SK-N-SH (cell line): ENCODE measurements at regions not wholly inside any gene's neighbourhood (a gene's known extent, or its start where the extent isn't known, plus 50 kb on each side); places are given as distances from the start of the nearest gene placed in this dataset.

Experiments
- CTCF ChIA-PET: fragments of 300-600, 350-600 bp; formaldehyde crosslinking; extraction: SDS; loops from one replicate; lab custom pipeline; 2021; lab: Yijun Ruan, JAX
- POLR2A ChIA-PET: fragments of 350-600 bp; sonication (Branson Sonifier 250); formaldehyde crosslinking; extraction: SDS; loops from one replicate; lab custom pipeline; 2020; ENCODE audit warnings: antibody characterized with exemption, inconsistent platforms; lab: Yijun Ruan, JAX
- DNase-seq: peaks from one replicate; pipeline ENCODE4 v3.0.0; 2012
- H2AFZ ChIP-seq: fragments of 200-600 bp; sonication (generic); 2 replicates; pipeline ENCODE4 v1.8.1; 2016; ENCODE audit warnings: antibody characterized with exemption, mild to moderate bottlenecking, low read depth
- H3F3A ChIP-seq: fragments of 200-600 bp; sonication (generic); replicated peaks from 2 replicates; pipeline ENCODE3; 2016; ENCODE audit warnings: antibody characterized with exemption, mild to moderate bottlenecking; ENCODE audit not compliant: insufficient read depth
- H3K27ac ChIP-seq, 2 experiments: fragments of 200-500 bp in 1 of 2; fragments of 200-600 bp in 1 of 2; sonication (Bioruptor generic) in 1 of 2; sonication (generic), shearing (Covaris generic) in 1 of 2; 2 replicates each; pipeline versions ENCODE4 v1.5.1 to v1.6.1; 2014 to 2016; ENCODE audit warnings: low read depth in 2 of 2, inconsistent platforms in 1 of 2, low read length in 1 of 2, mild to moderate bottlenecking in 1 of 2, mixed read lengths in 1 of 2
- H3K27me3 ChIP-seq: fragments of 200-600 bp; sonication (generic), shearing (Covaris generic); 2 replicates; pipeline ENCODE4 v1.6.1; 2016; ENCODE audit warnings: mixed run types; ENCODE audit not compliant: insufficient read depth
- H3K36me3 ChIP-seq, 2 experiments: fragments of 200-500 bp in 1 of 2; fragments of 200-600 bp in 1 of 2; sonication (Bioruptor generic) in 1 of 2; sonication (generic) in 1 of 2; replicated peaks in 1 of 2; 2 replicates each; pipeline versions ENCODE3 to v1.5.1; 2014 to 2016; ENCODE audit warnings: low read length in 1 of 2, mild to moderate bottlenecking in 1 of 2; ENCODE audit not compliant: insufficient read depth in 2 of 2, control insufficient read depth in 1 of 2
- H3K4me1 ChIP-seq, 2 experiments: fragments of 200-500 bp in 1 of 2; fragments of 200-600 bp in 1 of 2; sonication (Bioruptor generic) in 1 of 2; sonication (generic), shearing (Covaris generic) in 1 of 2; 2 replicates each; pipeline versions ENCODE4 v1.5.1 to v1.6.1; 2014 to 2016; ENCODE audit warnings: low read depth in 1 of 2, low read length in 1 of 2, mixed run types in 1 of 2; ENCODE audit not compliant: insufficient read depth in 2 of 2, control insufficient read depth in 1 of 2
- H3K4me2 ChIP-seq: fragments of 200-600 bp; sonication (generic), shearing (Covaris generic); 2 replicates; pipeline ENCODE4 v1.6.1; 2017; ENCODE audit warnings: mixed run types
- H3K4me3 ChIP-seq, 2 experiments: fragments of 200-500 bp in 1 of 2; fragments of 200-600 bp in 1 of 2; sonication (Bioruptor generic) in 1 of 2; sonication (generic), shearing (Covaris generic) in 1 of 2; 2 replicates each; pipeline versions ENCODE4 v1.5.1 to v1.8.1; 2014 to 2016; ENCODE audit warnings: low read depth in 2 of 2, inconsistent platforms in 1 of 2, low read length in 1 of 2, mild to moderate bottlenecking in 1 of 2, mixed read lengths in 1 of 2, moderate library complexity in 1 of 2
- H3K79me2 ChIP-seq: fragments of 200-600 bp; sonication (generic); 2 replicates; pipeline ENCODE4 v1.8.1; 2017; ENCODE audit warnings: mild to moderate bottlenecking; ENCODE audit not compliant: insufficient read depth
- H3K9ac ChIP-seq: fragments of 200-600 bp; sonication (generic); 2 replicates; pipeline ENCODE4 v1.6.1; 2017; ENCODE audit warnings: mixed run types
- H3K9me2 ChIP-seq: fragments of 200-600 bp; sonication (generic); 2 replicates; pipeline ENCODE4 v1.6.1; 2017; ENCODE audit warnings: mixed run types
- H3K9me3 ChIP-seq: fragments of 200-600 bp; sonication (generic); 2 replicates; pipeline ENCODE4 v1.6.1; 2017; ENCODE audit warnings: mixed run types, mild to moderate bottlenecking, moderate library complexity
- H4K20me1 ChIP-seq: fragments of 200-600 bp; sonication (generic); 2 replicates; pipeline ENCODE4 v1.6.1; 2017; ENCODE audit warnings: mild to moderate bottlenecking, mixed run types; ENCODE audit not compliant: insufficient read depth
- CHD2 ChIP-seq: fragments of 150-350 bp; IDR thresholded peaks from 2 replicates; pipeline ENCODE4 v1.6.1; 2018; ENCODE audit warnings: low read length; ENCODE audit not compliant: partially characterized antibody
- EP300 ChIP-seq, 2 experiments: IDR thresholded peaks; 2 replicates each; pipeline versions ENCODE4 v1.4.0 to v1.6.1; 2012; ENCODE audit warnings: borderline replicate concordance in 1 of 2, low read depth in 1 of 2, low read length in 1 of 2
- EZH2phosphoT487 ChIP-seq: fragments of 200-600 bp; sonication (generic); IDR thresholded peaks from 2 replicates; pipeline ENCODE4 v1.6.1; 2017; ENCODE audit warnings: low read depth, mixed run types, mild to moderate bottlenecking, antibody characterized with exemption, moderate library complexity, borderline replicate concordance
- FOSL2 ChIP-seq: IDR thresholded peaks from 2 replicates; pipeline ENCODE4 v1.4.0; 2012; ENCODE audit warnings: low read depth, mild to moderate bottlenecking, moderate library complexity, borderline replicate concordance
- FOXM1 ChIP-seq: IDR thresholded peaks from 2 replicates; pipeline ENCODE4 v1.4.0; 2012; ENCODE audit warnings: low read depth, mild to moderate bottlenecking
- GATA2 ChIP-seq: sonication (generic); formaldehyde crosslinking; IDR thresholded peaks from 2 replicates; pipeline ENCODE4 v1.5.0; 2020; ENCODE audit warnings: mild to moderate bottlenecking, missing genetic modification reagents
- JUND ChIP-seq: IDR thresholded peaks from 2 replicates; pipeline ENCODE4 v1.4.0; 2012
- MXI1 ChIP-seq: IDR thresholded peaks from 2 replicates; pipeline ENCODE4 v1.6.1; 2012; ENCODE audit warnings: mild to moderate bottlenecking, low read depth, low read length, improper control_type of control experiment
- NRF1 ChIP-seq: IDR thresholded peaks from 2 replicates; pipeline ENCODE4 v1.6.1; 2012; ENCODE audit warnings: low read depth, mild to moderate bottlenecking, low read length
- POLR2AphosphoS5 ChIP-seq: IDR thresholded peaks from 2 replicates; pipeline ENCODE4 v1.6.1; 2012; ENCODE audit warnings: low read depth, low read length
- RAD21 ChIP-seq: IDR thresholded peaks from 2 replicates; pipeline ENCODE4 v1.6.1; 2012; ENCODE audit warnings: mild to moderate bottlenecking, low read length
- RCOR1 ChIP-seq: fragments of 150-350 bp; IDR thresholded peaks from 2 replicates; pipeline ENCODE4 v1.6.1; 2017; ENCODE audit warnings: antibody characterized with exemption, low read length
- RXRA ChIP-seq: IDR thresholded peaks from 2 replicates; pipeline ENCODE4 v1.4.0; 2012; ENCODE audit warnings: low read depth, mild to moderate bottlenecking, borderline replicate concordance
- SMC3 ChIP-seq: IDR thresholded peaks from 2 replicates; pipeline ENCODE4 v1.6.1; 2012; ENCODE audit warnings: low read depth, low read length, improper control_type of control experiment
- YY1 ChIP-seq: IDR thresholded peaks from 2 replicates; pipeline ENCODE4 v1.4.0; 2012; ENCODE audit warnings: low read depth, mild to moderate bottlenecking
- WGBS: methylation state at CpG from one replicate; pipeline ENCODE4 v1.1.6; 2017; ENCODE audit warnings: low lambda C conversion rate; 5-methylcytosine and 5-hydroxymethylcytosine counted together
- TF ChIP-seq, protein P1 (sequence below): IDR thresholded peaks from 2 replicates; pipeline ENCODE4 v1.6.1; 2012; ENCODE audit warnings: mild to moderate bottlenecking, low read depth, low read length, moderate library complexity
- TF ChIP-seq, protein P2 (sequence below): IDR thresholded peaks from 2 replicates; pipeline ENCODE4 v1.4.0; 2012; ENCODE audit warnings: low read depth
- TF ChIP-seq, protein P3 (sequence below): IDR thresholded peaks from 2 replicates; pipeline ENCODE4; 2012
- TF ChIP-seq, protein P4 (sequence below): fragments of 150-350 bp; IDR thresholded peaks from 2 replicates; pipeline ENCODE4 v1.6.1; 2016; ENCODE audit warnings: mild to moderate bottlenecking, low read depth, low read length
- TF ChIP-seq, protein P5 (sequence below): IDR thresholded peaks from 2 replicates; pipeline ENCODE4 v1.4.0; 2012; ENCODE audit warnings: low read depth, borderline replicate concordance

DNA sequence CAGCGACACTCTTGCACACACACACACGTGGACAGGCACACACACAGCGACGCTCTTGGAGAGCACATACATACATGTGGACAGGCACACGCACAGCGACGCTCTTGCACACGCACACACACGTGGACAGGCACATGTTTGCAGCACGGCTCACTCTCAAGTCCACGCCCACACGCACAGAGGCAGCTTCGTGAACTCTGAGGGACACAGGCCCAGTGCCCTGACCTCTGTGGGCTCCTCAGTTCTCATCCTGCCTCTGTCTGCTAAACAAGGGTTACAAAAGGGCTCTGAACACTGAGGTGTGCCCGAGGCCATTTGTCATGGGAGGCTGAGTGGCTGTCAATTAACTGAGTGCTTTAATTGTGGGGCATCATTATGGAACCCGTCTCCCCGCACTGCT lies 558.8 kb upstream of the ADAMTS16 start:
- no peaks in the 10 kb centered on the region for H3K27me3 ChIP-seq
- H3K4me3 ChIP-seq = no peak overlapping the region
- no peaks in the 10 kb centered on the region for H3K4me1 ChIP-seq
- 26% methylated on average over 14 of the region's 16 CpGs for WGBS
- H2AFZ ChIP-seq = no peak overlapping the region
- ChIA-PET POLR2A (no interaction called here), CTCF (no interaction called here)
- no peak overlapping the region for H3K4me2 ChIP-seq
- no peak overlapping the region for H3K27ac ChIP-seq
- no peak for DNase-seq
- H3K9ac ChIP-seq = no peak overlapping the region
- TF ChIP-seq FOXM1 (no peak), FOSL2 (no peak), MXI1 (no peak), POLR2AphosphoS5 (no peak), NRF1 (no peak), RCOR1 (no peak), CHD2 (no peak), EZH2phosphoT487 (no peak), YY1 (no peak), EP300 (IDR thresholded peaks at IDR 0.05; ENCODE audit: borderline replicate concordance in 1 of 2, low read depth in 1 of 2, low read length in 1 of 2) (no peak), JUND (no peak), GATA2 (CRISPR knock-in tag) (no peak), RAD21 (no peak), SMC3 (no peak), RXRA (no peak)
- TF ChIP-seq, protein P1, sequence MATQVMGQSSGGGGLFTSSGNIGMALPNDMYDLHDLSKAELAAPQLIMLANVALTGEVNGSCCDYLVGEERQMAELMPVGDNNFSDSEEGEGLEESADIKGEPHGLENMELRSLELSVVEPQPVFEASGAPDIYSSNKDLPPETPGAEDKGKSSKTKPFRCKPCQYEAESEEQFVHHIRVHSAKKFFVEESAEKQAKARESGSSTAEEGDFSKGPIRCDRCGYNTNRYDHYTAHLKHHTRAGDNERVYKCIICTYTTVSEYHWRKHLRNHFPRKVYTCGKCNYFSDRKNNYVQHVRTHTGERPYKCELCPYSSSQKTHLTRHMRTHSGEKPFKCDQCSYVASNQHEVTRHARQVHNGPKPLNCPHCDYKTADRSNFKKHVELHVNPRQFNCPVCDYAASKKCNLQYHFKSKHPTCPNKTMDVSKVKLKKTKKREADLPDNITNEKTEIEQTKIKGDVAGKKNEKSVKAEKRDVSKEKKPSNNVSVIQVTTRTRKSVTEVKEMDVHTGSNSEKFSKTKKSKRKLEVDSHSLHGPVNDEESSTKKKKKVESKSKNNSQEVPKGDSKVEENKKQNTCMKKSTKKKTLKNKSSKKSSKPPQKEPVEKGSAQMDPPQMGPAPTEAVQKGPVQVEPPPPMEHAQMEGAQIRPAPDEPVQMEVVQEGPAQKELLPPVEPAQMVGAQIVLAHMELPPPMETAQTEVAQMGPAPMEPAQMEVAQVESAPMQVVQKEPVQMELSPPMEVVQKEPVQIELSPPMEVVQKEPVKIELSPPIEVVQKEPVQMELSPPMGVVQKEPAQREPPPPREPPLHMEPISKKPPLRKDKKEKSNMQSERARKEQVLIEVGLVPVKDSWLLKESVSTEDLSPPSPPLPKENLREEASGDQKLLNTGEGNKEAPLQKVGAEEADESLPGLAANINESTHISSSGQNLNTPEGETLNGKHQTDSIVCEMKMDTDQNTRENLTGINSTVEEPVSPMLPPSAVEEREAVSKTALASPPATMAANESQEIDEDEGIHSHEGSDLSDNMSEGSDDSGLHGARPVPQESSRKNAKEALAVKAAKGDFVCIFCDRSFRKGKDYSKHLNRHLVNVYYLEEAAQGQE = no peak
- TF ChIP-seq, protein P2, sequence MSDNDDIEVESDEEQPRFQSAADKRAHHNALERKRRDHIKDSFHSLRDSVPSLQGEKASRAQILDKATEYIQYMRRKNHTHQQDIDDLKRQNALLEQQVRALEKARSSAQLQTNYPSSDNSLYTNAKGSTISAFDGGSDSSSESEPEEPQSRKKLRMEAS = no peak
- TF ChIP-seq, protein P3, sequence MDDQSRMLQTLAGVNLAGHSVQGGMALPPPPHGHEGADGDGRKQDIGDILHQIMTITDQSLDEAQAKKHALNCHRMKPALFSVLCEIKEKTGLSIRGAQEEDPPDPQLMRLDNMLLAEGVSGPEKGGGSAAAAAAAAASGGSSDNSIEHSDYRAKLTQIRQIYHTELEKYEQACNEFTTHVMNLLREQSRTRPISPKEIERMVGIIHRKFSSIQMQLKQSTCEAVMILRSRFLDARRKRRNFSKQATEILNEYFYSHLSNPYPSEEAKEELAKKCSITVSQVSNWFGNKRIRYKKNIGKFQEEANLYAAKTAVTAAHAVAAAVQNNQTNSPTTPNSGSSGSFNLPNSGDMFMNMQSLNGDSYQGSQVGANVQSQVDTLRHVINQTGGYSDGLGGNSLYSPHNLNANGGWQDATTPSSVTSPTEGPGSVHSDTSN = no peak
- TF ChIP-seq, protein P4, sequence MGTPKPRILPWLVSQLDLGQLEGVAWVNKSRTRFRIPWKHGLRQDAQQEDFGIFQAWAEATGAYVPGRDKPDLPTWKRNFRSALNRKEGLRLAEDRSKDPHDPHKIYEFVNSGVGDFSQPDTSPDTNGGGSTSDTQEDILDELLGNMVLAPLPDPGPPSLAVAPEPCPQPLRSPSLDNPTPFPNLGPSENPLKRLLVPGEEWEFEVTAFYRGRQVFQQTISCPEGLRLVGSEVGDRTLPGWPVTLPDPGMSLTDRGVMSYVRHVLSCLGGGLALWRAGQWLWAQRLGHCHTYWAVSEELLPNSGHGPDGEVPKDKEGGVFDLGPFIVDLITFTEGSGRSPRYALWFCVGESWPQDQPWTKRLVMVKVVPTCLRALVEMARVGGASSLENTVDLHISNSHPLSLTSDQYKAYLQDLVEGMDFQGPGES = no peak
- TF ChIP-seq, protein P5, sequence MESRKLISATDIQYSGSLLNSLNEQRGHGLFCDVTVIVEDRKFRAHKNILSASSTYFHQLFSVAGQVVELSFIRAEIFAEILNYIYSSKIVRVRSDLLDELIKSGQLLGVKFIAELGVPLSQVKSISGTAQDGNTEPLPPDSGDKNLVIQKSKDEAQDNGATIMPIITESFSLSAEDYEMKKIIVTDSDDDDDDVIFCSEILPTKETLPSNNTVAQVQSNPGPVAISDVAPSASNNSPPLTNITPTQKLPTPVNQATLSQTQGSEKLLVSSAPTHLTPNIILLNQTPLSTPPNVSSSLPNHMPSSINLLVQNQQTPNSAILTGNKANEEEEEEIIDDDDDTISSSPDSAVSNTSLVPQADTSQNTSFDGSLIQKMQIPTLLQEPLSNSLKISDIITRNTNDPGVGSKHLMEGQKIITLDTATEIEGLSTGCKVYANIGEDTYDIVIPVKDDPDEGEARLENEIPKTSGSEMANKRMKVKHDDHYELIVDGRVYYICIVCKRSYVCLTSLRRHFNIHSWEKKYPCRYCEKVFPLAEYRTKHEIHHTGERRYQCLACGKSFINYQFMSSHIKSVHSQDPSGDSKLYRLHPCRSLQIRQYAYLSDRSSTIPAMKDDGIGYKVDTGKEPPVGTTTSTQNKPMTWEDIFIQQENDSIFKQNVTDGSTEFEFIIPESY = no peak
- no peaks in the 10 kb centered on the region for H3K36me3 ChIP-seq
- no peaks in the 10 kb centered on the region for H3K9me3 ChIP-seq
- H4K20me1 ChIP-seq = no peaks in the 10 kb centered on the region
- H3F3A ChIP-seq = no peaks in the 10 kb centered on the region
- H3K79me2 ChIP-seq = no peaks in the 10 kb centered on the region
- H3K9me2 ChIP-seq = no peaks in the 10 kb centered on the region
